NCI-H345 (cell line): ENCODE measurements at regions not wholly inside any gene's neighbourhood (a gene's known extent, or its start where the extent isn't known, plus 50 kb on each side); places are given as distances from the start of the nearest gene placed in this dataset.
"Not testable (repeated sequence)": the region's sequence is repeated elsewhere in the genome, so short reads cannot be mapped to it uniquely, and the experiment has no call there.

Experiments
- DNase-seq: peaks from one replicate; lab custom pipeline; 2025; lab: John Stamatoyannopoulos, UW

- DNase-seq: no peak
Observed at GRCh38 chr5:27810458-27810857, 772.1 kb upstream of the CDH9 start.

- no peak for DNase-seq
Observed at GRCh38 chr5:27797220-27797619, 758.8 kb upstream of the CDH9 start.

- no peak for DNase-seq
Observed at GRCh38 chr5:27788184-27788583, 749.8 kb upstream of the CDH9 start.

- no peak for DNase-seq
Observed at GRCh38 chr5:27784317-27784716, 745.9 kb upstream of the CDH9 start.

- DNase-seq: no peak
Observed at GRCh38 chr5:27778121-27778520, 739.7 kb upstream of the CDH9 start.

GRCh38 chr5:27773636-27774035 lies 735.2 kb upstream of the CDH9 start:
- no peak for DNase-seq

GRCh38 chr5:27773166-27773565 lies 734.8 kb upstream of the CDH9 start:
- DNase-seq: no peak

- DNase-seq: no peak
Observed at GRCh38 chr5:27769748-27770402, 731.5 kb upstream of the CDH9 start.

GRCh38 chr5:27748847-27749246 lies 710.5 kb upstream of the CDH9 start:
- no peak for DNase-seq

GRCh38 chr5:27743383-27743979 lies 705.1 kb upstream of the CDH9 start:
- not testable (repeated sequence) for DNase-seq

GRCh38 chr5:27742805-27743204 lies 704.4 kb upstream of the CDH9 start:
- DNase-seq: no peak

- no peak for DNase-seq
Observed at GRCh38 chr5:27734838-27735237, 696.5 kb upstream of the CDH9 start.

GRCh38 chr5:27733237-27733636 lies 694.9 kb upstream of the CDH9 start:
- no peak for DNase-seq

GRCh38 chr5:27727254-27727653 lies 688.9 kb upstream of the CDH9 start:
- no peak for DNase-seq

- DNase-seq: no peak
Observed at GRCh38 chr5:27722337-27722736, 684.0 kb upstream of the CDH9 start.

- DNase-seq: no peak
Observed at GRCh38 chr5:27708534-27708933, 670.1 kb upstream of the CDH9 start.

GRCh38 chr5:27706832-27707231 lies 668.4 kb upstream of the CDH9 start:
- no peak for DNase-seq

GRCh38 chr5:27705661-27706060 lies 667.3 kb upstream of the CDH9 start:
- DNase-seq: no peak

- DNase-seq: peak; percentile 16
Observed at GRCh38 chr5:27701931-27702903, 663.8 kb upstream of the CDH9 start.

GRCh38 chr5:27700526-27700925 lies 662.1 kb upstream of the CDH9 start:
- no peak for DNase-seq

GRCh38 chr5:27682600-27682999 lies 644.2 kb upstream of the CDH9 start:
- DNase-seq: no peak

GRCh38 chr5:27652505-27652904 lies 614.1 kb upstream of the CDH9 start:
- DNase-seq: no peak
